ENCODE measurements at regions not wholly inside any gene's neighbourhood (a gene's known extent, or its start where the extent isn't known, plus 50 kb on each side); places are given as distances from the start of the nearest gene placed in this dataset.
"Not testable (repeated sequence)": the region's sequence is repeated elsewhere in the genome, so short reads cannot be mapped to it uniquely, and the experiment has no call there.

DNA sequence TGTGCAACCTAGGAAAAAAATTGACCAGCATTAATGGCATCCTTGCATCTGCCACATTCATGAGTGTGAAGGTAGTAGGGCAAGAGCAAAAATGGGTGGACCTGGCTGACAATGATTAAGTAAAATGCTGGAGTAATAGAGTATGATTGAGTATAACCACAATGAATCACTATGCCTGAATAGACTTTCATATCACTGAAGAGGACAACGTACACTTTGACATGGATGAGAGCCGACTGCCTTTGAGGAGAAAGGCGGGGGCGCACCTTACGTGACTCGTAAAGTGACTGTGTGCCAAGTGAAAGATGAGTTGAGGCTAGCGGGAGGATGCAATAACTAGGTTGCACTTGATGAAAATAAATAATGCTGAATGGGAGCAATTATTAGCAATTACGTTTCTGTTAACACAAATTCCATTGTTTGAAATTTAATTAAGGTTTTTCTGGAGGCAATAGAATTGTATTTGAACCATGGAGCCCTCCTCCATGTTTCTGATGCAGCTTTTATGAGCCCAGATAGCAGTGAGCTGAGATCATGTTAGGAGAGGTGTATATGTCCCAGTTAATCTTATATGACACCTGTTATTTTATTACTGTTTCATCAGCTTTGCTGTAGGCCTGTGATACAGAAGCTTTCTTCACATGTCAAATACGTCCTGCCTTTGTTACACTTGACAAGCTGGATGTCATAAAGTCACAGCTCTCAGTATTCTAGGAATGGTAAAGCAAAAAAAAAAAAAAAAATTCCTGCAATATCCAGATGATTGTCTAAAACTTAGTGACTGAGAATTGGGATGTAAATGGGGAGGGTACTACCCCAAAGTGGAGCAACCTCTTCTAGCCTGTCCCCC, 596.5 kb downstream of the NXPH1 start:
- H3K27ac Mint-ChIP-seq: no peak overlapping the region
- H3K4me1 Mint-ChIP-seq: no peaks in the 10 kb centered on the region
- DNase-seq: no peak
- no peaks in the 10 kb centered on the region for H3K9me3 Mint-ChIP-seq
- ChIA-PET POLR2A (no interaction called here), CTCF (interaction anchor here (0.7 kb wide), 1 partner anchor 213 kb away, joined by 3 read pairs; no protein-coding TSS in a partner anchor)
- H3K27me3 Mint-ChIP-seq: no peaks in the 10 kb centered on the region
- H3K4me3 Mint-ChIP-seq: no peak overlapping the region
- no peaks in the 10 kb centered on the region for H3K36me3 Mint-ChIP-seq (ENCODE audit: low read depth)

GRCh38 chr7:9030976-9031375, 597.6 kb downstream of the NXPH1 start:
- no peaks in the 10 kb centered on the region for H3K9me3 Mint-ChIP-seq
- H3K36me3 Mint-ChIP-seq (ENCODE audit: low read depth): no peaks in the 10 kb centered on the region
- H3K27ac Mint-ChIP-seq: no peak overlapping the region
- H3K27me3 Mint-ChIP-seq: no peaks in the 10 kb centered on the region
- H3K4me3 Mint-ChIP-seq: no peak overlapping the region
- POLR2A ChIA-PET: no interaction called here
- CTCF ChIA-PET: no interaction called here
- no peaks in the 10 kb centered on the region for H3K4me1 Mint-ChIP-seq
- DNase-seq: no peak

DNA sequence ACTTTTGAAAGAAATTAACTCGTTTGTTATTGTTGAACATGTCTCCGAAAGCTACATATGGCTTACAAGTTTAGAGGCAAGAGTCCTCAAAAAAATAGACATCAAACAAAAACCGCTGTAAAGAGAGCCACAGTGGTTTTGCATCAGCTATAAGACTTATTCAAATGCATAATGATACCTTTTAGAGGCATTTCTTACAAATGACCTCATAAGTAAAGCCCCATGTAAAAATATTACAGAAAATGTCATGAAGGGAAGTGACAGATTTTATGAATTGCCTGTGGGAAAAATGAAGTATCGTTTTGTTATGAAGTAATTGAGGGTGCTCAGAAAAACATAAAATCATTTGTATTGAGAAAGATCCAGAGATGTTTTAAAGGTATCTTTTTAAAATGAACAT, 598.0 kb downstream of the NXPH1 start:
- H3K4me3 Mint-ChIP-seq: no peak overlapping the region
- no peak for DNase-seq
- no peak overlapping the region for H3K27ac Mint-ChIP-seq
- POLR2A ChIA-PET: no interaction called here
- CTCF ChIA-PET: no interaction called here
- H3K36me3 Mint-ChIP-seq (ENCODE audit: low read depth): no peaks in the 10 kb centered on the region
- no peaks in the 10 kb centered on the region for H3K4me1 Mint-ChIP-seq
- no peaks in the 10 kb centered on the region for H3K27me3 Mint-ChIP-seq
- no peaks in the 10 kb centered on the region for H3K9me3 Mint-ChIP-seq

DNA sequence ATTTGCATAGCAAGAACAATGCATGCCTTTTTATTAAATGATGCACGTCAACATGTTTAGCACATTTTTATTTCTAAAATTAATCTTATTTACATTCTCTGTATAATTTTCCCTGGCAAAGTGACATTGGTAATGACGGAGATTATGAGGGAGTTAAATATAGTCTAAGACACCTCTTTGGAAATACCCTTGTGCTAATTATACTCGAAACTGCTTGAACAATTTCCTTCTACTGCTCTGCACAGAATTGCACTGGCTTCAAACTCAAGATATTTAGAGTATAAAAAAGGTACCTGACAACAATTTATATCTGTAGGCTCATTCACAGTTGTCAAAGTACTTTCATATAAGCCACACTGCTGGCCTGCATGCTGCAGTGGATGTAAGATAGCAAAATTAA, 602.7 kb downstream of the NXPH1 start:
- CTCF ChIA-PET: no interaction called here
- H3K4me3 Mint-ChIP-seq: no peak overlapping the region
- H3K36me3 Mint-ChIP-seq (ENCODE audit: low read depth): no peaks in the 10 kb centered on the region
- DNase-seq: no peak
- no peak overlapping the region for H3K27ac Mint-ChIP-seq
- H3K4me1 Mint-ChIP-seq: no peaks in the 10 kb centered on the region
- no peaks in the 10 kb centered on the region for H3K9me3 Mint-ChIP-seq
- no peaks in the 10 kb centered on the region for H3K27me3 Mint-ChIP-seq
- POLR2A ChIA-PET: no interaction called here

DNA sequence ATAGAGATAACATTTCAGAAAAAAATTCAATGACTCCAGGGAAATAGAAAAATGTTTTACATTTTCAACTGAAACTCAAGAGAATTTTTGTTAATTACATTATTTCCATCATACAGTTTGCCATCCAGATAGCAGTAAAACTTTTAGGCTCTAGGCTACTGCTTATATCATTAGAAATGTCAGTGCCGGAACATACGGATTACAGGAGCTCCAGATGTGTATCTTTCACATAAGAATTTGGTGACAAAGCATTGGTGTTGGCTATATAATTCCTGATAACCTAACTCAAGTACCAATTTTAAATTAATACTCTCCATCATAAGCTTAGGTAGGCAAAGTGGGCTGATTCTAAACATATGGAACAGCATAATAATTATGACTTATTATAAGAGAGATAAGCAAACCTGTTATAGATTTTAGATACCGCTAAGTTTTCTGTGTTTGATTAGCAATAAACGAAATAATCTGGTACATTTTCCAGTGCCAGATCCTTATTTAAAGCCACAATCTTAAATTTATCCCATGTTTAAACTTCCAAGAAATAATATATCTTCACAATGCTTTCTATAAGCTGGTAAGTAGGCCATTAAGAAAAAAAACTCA, 637.9 kb downstream of the NXPH1 start:
- ChIA-PET CTCF (no interaction called here), POLR2A (no interaction called here)
- Mint-ChIP-seq H3K9me3 (peaks cover 6% of the 10 kb centered on the region), H3K36me3 (ENCODE audit: low read depth) (no peaks in the 10 kb centered on the region), H3K27ac (no peak overlapping the region), H3K4me3 (no peak overlapping the region), H3K4me1 (no peaks in the 10 kb centered on the region), H3K27me3 (no peaks in the 10 kb centered on the region)
- no peak for DNase-seq

GRCh38 chr7:9075774-9076173, 642.4 kb downstream of the NXPH1 start:
- H3K27me3 Mint-ChIP-seq; H3K27ac Mint-ChIP-seq; H3K9me3 Mint-ChIP-seq; H3K4me1 Mint-ChIP-seq; CTCF ChIA-PET; H3K4me3 Mint-ChIP-seq; POLR2A ChIA-PET; DNase-seq; H3K36me3 Mint-ChIP-seq (ENCODE audit: low read depth): not testable (repeated sequence)

DNA sequence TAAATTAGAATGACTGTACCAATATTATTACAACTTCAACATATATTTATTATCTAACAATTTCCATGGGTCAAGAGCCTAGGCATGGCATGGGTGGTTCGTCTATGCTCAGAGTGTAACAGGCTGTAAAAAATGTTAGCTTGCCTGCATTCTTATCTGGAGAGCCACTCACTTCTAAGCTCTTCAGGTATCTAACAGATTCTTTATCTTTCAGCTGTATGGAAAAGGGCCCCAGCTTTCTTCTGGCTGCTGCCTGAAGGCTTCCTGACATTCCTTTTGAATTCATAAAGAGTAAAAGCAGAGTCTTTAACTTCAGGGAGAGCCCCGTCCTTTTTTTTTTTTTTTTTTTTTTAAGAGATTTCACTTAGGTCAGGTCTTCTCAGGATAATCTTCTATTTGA, 648.8 kb downstream of the NXPH1 start:
- no peak overlapping the region for H3K27ac Mint-ChIP-seq
- POLR2A ChIA-PET: no interaction called here
- H3K36me3 Mint-ChIP-seq (ENCODE audit: low read depth): no peaks in the 10 kb centered on the region
- CTCF ChIA-PET: no interaction called here
- no peaks in the 10 kb centered on the region for H3K27me3 Mint-ChIP-seq
- H3K9me3 Mint-ChIP-seq: peaks cover 4% of the 10 kb centered on the region
- DNase-seq: no peak
- H3K4me1 Mint-ChIP-seq: no peaks in the 10 kb centered on the region
- H3K4me3 Mint-ChIP-seq: no peak overlapping the region

DNA sequence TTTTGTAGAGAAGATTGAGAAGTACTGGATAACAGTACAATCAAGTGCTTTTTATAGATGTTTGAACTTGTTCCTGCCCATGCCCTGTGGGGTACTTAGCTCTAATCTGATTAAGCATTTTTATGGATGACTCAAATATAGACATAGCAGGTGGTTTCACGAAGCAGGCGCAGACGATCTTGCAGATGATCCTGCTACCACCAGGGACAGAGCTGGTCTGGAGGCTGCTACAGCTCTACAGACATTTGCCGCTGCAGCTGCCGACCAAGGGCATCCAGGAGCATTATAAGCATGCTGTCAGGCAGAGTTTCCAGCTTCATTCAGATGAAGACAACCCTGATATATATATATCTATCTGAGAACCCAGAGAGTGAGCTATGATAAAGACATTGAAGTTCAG, 650.4 kb downstream of the NXPH1 start:
- POLR2A ChIA-PET: no interaction called here
- H3K36me3 Mint-ChIP-seq (ENCODE audit: low read depth): no peaks in the 10 kb centered on the region
- no peak overlapping the region for H3K4me3 Mint-ChIP-seq
- H3K4me1 Mint-ChIP-seq: no peaks in the 10 kb centered on the region
- DNase-seq: no peak
- H3K27ac Mint-ChIP-seq: no peak overlapping the region
- H3K27me3 Mint-ChIP-seq: no peaks in the 10 kb centered on the region
- CTCF ChIA-PET: no interaction called here
- peaks cover 4% of the 10 kb centered on the region for H3K9me3 Mint-ChIP-seq

GRCh38 chr7:9091282-9091681, 657.9 kb downstream of the NXPH1 start:
- POLR2A ChIA-PET: no interaction called here
- DNase-seq: no peak
- no peaks in the 10 kb centered on the region for H3K36me3 Mint-ChIP-seq (ENCODE audit: low read depth)
- no peak overlapping the region for H3K4me3 Mint-ChIP-seq
- H3K27ac Mint-ChIP-seq: no peak overlapping the region
- H3K4me1 Mint-ChIP-seq: no peaks in the 10 kb centered on the region
- H3K9me3 Mint-ChIP-seq: peaks cover 4% of the 10 kb centered on the region
- H3K27me3 Mint-ChIP-seq: no peaks in the 10 kb centered on the region
- CTCF ChIA-PET: no interaction called here

- Mint-ChIP-seq H3K4me3 (no peak overlapping the region), H3K27ac (no peak overlapping the region), H3K9me3 (peaks cover 14% of the 10 kb centered on the region), H3K36me3 (ENCODE audit: low read depth) (no peaks in the 10 kb centered on the region), H3K27me3 (no peaks in the 10 kb centered on the region), H3K4me1 (no peaks in the 10 kb centered on the region)
- CTCF ChIA-PET: no interaction called here
- POLR2A ChIA-PET: no interaction called here
- DNase-seq: no peak
Measured at GRCh38 chr7:9097565-9098060, 664.2 kb downstream of the NXPH1 start.

GRCh38 chr7:9100289-9100688, 666.9 kb downstream of the NXPH1 start:
- no peak overlapping the region for H3K27ac Mint-ChIP-seq
- ChIA-PET CTCF (no interaction called here), POLR2A (no interaction called here)
- no peaks in the 10 kb centered on the region for H3K4me1 Mint-ChIP-seq
- H3K27me3 Mint-ChIP-seq: no peaks in the 10 kb centered on the region
- H3K36me3 Mint-ChIP-seq (ENCODE audit: low read depth): no peaks in the 10 kb centered on the region
- H3K4me3 Mint-ChIP-seq: no peak overlapping the region
- no peak for DNase-seq
- peaks cover 16% of the 10 kb centered on the region for H3K9me3 Mint-ChIP-seq

GRCh38 chr7:9102846-9103245, 669.4 kb downstream of the NXPH1 start:
- POLR2A ChIA-PET: no interaction called here
- no peaks in the 10 kb centered on the region for H3K27me3 Mint-ChIP-seq

GRCh38 chr7:9106747-9107146, 673.3 kb downstream of the NXPH1 start:
- H3K36me3 Mint-ChIP-seq (ENCODE audit: low read depth): no peaks in the 10 kb centered on the region
- H3K9me3 Mint-ChIP-seq: peaks cover 5% of the 10 kb centered on the region
- H3K27me3 Mint-ChIP-seq: no peaks in the 10 kb centered on the region
- no peak overlapping the region for H3K27ac Mint-ChIP-seq
- POLR2A ChIA-PET: no interaction called here
- no peak for DNase-seq
- CTCF ChIA-PET: no interaction called here
- H3K4me3 Mint-ChIP-seq: no peak overlapping the region
- H3K4me1 Mint-ChIP-seq: no peaks in the 10 kb centered on the region

More at GRCh38 chr7:9102846-9103245, 669.4 kb downstream of the NXPH1 start:
- Mint-ChIP-seq H3K9me3 (peaks cover 5% of the 10 kb centered on the region), H3K4me1 (no peaks in the 10 kb centered on the region), H3K36me3 (ENCODE audit: low read depth) (no peaks in the 10 kb centered on the region), H3K4me3 (no peak overlapping the region), H3K27ac (no peak overlapping the region)
- no peak for DNase-seq
- CTCF ChIA-PET: no interaction called here

DNA sequence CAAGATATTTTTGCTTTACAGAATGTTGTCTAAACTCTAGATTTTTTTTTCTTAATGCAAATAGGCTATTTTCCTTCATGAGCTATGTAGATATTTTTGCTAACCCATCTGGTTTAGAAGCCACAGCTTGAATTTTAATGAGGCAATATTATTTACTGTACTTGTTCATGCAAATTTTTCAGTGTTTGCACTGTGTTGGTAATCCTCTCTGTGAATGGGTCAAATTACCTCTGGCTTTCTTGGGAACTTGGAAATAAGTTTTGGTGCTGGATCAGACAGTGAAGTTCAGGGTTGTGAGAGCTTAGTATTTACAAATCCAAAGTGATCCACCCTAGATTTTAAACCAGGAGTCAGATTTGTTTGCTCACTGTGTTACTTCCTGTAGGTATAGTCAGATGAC, 686.9 kb downstream of the NXPH1 start:
- no peaks in the 10 kb centered on the region for H3K27me3 Mint-ChIP-seq

More for the DNA sequence above, 686.9 kb downstream of the NXPH1 start:
- no peak overlapping the region for H3K27ac Mint-ChIP-seq
- no peaks in the 10 kb centered on the region for H3K36me3 Mint-ChIP-seq (ENCODE audit: low read depth)
- no peak overlapping the region for H3K4me3 Mint-ChIP-seq
- peaks cover 7% of the 10 kb centered on the region for H3K9me3 Mint-ChIP-seq
- ChIA-PET POLR2A (no interaction called here), CTCF (no interaction called here)
- no peak for DNase-seq
- H3K4me1 Mint-ChIP-seq: no peaks in the 10 kb centered on the region
